Heart right ventricle (tissue), 16 donors: ENCODE measurements at regions not wholly inside any gene's neighbourhood (a gene's known extent, or its start where the extent isn't known, plus 50 kb on each side); places are given as distances from the start of the nearest gene placed in this dataset.

Experiments used
- ATAC-seq, 8 donors: fragments of 200-7000 bp; cut with Tn5 transposase; one replicate each; pipeline ENCODE4 v1.9.1; 2020; ENCODE audit warnings: mild to moderate bottlenecking in 8 of 8, moderate library complexity in 8 of 8, moderate number of reproducible peaks in 1 of 8
- DNase-seq, 2 donors: peaks; one replicate each; pipeline ENCODE4 v3.0.0-alpha.2; 2020
- H3K27ac ChIP-seq, 10 donors: fragments of 200-600 bp; sonication (generic) in 2 of 10; one replicate each; pipeline versions ENCODE4 v1.5.0 to v1.8.0; 2020 to 2022; ENCODE audit warnings: mild to moderate bottlenecking in 3 of 10
- H3K27me3 ChIP-seq, 7 donors: fragments of 200-600 bp; one replicate each; pipeline ENCODE4 v1.8.0; 2021 to 2022; ENCODE audit warnings: mild to moderate bottlenecking in 2 of 7
- H3K36me3 ChIP-seq, 9 donors: fragments of 200-600 bp; sonication (generic) in 1 of 9; one replicate each; pipeline versions ENCODE4 v1.5.0 to v1.8.0; 2020 to 2022; ENCODE audit warnings: mild to moderate bottlenecking in 2 of 9
- H3K4me1 ChIP-seq, 9 donors: fragments of 200-600 bp; sonication (generic) in 1 of 9; one replicate each; pipeline versions ENCODE4 v1.5.0 to v1.8.0; 2020 to 2022; ENCODE audit warnings: mild to moderate bottlenecking in 4 of 9
- H3K4me3 ChIP-seq, 10 donors: fragments of 200-600 bp; sonication (generic) in 2 of 10; one replicate each; pipeline versions ENCODE4 v1.5.0 to v1.8.0; 2020 to 2022; ENCODE audit warnings: mild to moderate bottlenecking in 7 of 10, moderate library complexity in 2 of 10
- H3K9me3 ChIP-seq, 11 donors: fragments of 200-600 bp in 10 of 11; sonication (generic) in 2 of 11; one replicate each; pipeline versions ENCODE4 v1.5.0 to v1.8.0; 2013 to 2022; ENCODE audit warnings: mild to moderate bottlenecking in 2 of 11, control low read depth in 1 of 11, moderate library complexity in 1 of 11
- WGBS, 2 donors: extraction: QIAGEN DNeasy Blood & Tissue Kit; methylation state at CpG; one replicate each; pipeline ENCODE4 v1.1.7; 2013; ENCODE audit warnings: inconsistent platforms in 1 of 2; 5-methylcytosine and 5-hydroxymethylcytosine counted together
- intact Hi-C, 10 donors: fragments of 100-400 bp; cut with DNase I; formaldehyde crosslinking; loops; one replicate each; pipeline versions ENCODE4 v1.11.1 to v1.14.2; 2022
- TF ChIP-seq, protein P1 (sequence below), 9 donors: fragments of 200-600 bp; sonication (generic) in 2 of 9; IDR thresholded peaks; one replicate each; pipeline versions ENCODE4 v1.5.0 to v1.8.0; 2021 to 2022; ENCODE audit warnings: antibody characterized with exemption in 9 of 9, mild to moderate bottlenecking in 5 of 9, moderate library complexity in 1 of 9
- donor health status: Arrhythmogenic right ventricular cardiomyopathy.
- donor health status: ischemic (EF 13 %, LVEDD 7.1; RV severe dilation, severe dysfunction).
- donor health status: healthy with polysubstance abuse.
- donor health status: DM: no; HTN: yes; CAD: no.
- donor health status: DM: no; HTN: no; CAD: no.
- donor health status: ischemic (EF 25% LVEDD 6.9; RV normal size, moderate dysfunction).
- donor health status: ischemic (EF 25% LVEDD 5.7; RV mildly dilated, moderate dysfunction).
- donor health status: healthy.
- donor health status: DM: yes; HTN: yes; CAD: no.
- donor health status: Ischemic cardiomyopathy.
- donor health status: ischemic (EF 35%, LVEDD 5.7; RV mildly dilated, moderate dysfunction).
- donor health status: nonischemic (EF 11% LVEDD 7.7; RV severe dilation, severe dysfunction).
- donor health status: DM: yes; HTN: yes; CAD: no.
- donor health status: PGD.
- donor health status: ischemic (EF 29% LVEDD 5.4; RV normal size, mild dysfunction).
- donor health status: nonischemic (EF 23%, LVEDD 6.1; RV moderate dilation, normal function).

GRCh38 chr10:7101451-7101850 lies 309.4 kb downstream of the SFMBT2 start:
- no peak overlapping the region for H3K4me3 ChIP-seq
- H3K27me3 ChIP-seq = no peaks in the 10 kb centered on the region
- DNase-seq = no peak
- no peaks in the 10 kb centered on the region for H3K36me3 ChIP-seq
- no peaks in the 10 kb centered on the region for H3K4me1 ChIP-seq
- 74 to 75% methylated on average over 5 of the region's 5 CpGs for WGBS, 2 donors
- H3K9me3 ChIP-seq = no peaks in the 10 kb centered on the region
- no peak overlapping the region for H3K27ac ChIP-seq
- intact Hi-C loops = no loop called here
- no peak for ATAC-seq
- TF ChIP-seq, protein P1, sequence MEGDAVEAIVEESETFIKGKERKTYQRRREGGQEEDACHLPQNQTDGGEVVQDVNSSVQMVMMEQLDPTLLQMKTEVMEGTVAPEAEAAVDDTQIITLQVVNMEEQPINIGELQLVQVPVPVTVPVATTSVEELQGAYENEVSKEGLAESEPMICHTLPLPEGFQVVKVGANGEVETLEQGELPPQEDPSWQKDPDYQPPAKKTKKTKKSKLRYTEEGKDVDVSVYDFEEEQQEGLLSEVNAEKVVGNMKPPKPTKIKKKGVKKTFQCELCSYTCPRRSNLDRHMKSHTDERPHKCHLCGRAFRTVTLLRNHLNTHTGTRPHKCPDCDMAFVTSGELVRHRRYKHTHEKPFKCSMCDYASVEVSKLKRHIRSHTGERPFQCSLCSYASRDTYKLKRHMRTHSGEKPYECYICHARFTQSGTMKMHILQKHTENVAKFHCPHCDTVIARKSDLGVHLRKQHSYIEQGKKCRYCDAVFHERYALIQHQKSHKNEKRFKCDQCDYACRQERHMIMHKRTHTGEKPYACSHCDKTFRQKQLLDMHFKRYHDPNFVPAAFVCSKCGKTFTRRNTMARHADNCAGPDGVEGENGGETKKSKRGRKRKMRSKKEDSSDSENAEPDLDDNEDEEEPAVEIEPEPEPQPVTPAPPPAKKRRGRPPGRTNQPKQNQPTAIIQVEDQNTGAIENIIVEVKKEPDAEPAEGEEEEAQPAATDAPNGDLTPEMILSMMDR (IDR thresholded peaks at IDR 0.05) = no peak

DNA sequence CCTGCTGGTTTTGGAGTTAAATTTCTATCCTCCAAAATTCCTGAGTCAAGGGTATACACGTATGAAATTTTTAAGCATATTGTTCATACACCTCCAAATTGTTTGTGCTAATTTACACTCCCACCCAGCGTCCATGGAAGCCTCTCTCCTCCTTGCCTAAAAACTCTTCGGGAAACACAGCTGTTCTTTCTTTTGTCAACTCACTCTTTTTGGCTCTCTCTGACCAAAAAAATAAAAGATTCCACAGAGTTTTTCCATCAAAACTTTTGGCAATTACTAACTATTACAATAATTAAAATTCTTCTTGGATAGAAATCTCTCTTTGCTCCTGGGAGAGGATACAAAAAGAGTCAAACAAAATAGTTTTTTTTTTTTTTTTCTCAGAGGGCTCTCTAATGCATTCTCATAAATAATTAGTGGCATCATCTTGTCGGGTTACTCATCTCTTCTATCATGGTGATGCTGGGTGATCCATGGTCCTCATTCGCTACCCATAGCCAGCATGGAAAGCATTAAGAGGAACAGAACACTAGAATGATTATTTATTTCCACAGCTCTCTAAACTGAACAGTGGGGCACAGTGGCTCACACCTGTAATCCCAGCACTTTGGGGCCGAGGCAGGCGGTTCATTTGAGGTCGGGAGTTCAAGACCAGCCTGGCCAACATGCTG lies 310.7 kb downstream of the SFMBT2 start:
- Histone ChIP-seq H3K9me3 (no peaks in the 10 kb centered on the region), H3K27me3 (no peaks in the 10 kb centered on the region), H3K27ac (no peak overlapping the region), H3K4me3 (no peak overlapping the region), H3K4me1 (no peaks in the 10 kb centered on the region), H3K36me3 (no peaks in the 10 kb centered on the region)
- TF ChIP-seq, protein P1 (IDR thresholded peaks at IDR 0.05) = no peak
- ATAC-seq (peak in 5 of 8 donors; percentile 34 to 65 (median 52)), DNase-seq (no peak)
- WGBS, 2 donors = 69 to 73% methylated on average over 8 of the region's 8 CpGs
- intact Hi-C loops = no loop called here

DNA sequence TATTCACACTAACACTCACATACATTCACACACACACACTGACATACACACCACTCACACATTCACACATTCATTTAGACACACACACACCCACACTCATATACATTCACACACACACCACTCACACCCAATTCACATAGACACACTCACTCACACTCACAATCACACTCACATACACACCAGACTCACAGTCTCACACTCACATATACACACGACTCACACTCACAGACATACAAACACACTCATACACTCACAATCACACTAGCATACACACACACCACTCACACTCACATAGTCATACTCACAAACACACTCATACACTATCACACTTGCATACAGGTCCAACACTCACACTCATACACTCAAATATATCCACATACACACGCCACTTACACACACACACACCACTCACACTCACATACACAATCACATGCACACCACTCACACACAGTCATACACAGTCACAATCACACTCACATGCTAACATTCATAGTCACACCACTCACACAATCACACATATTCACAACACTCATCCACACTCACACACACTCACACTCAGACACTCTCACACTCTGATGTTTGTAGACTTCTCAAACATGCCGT lies 312.6 kb downstream of the SFMBT2 start:
- Histone ChIP-seq H3K36me3 (no peaks in the 10 kb centered on the region), H3K4me3 (no peak overlapping the region), H3K27me3 (no peaks in the 10 kb centered on the region), H3K4me1 (no peaks in the 10 kb centered on the region), H3K9me3 (no peaks in the 10 kb centered on the region), H3K27ac (no peak overlapping the region)
- intact Hi-C loops = no loop called here
- 88 to 92% methylated on average over 3 of the region's 3 CpGs for WGBS, 2 donors
- TF ChIP-seq, protein P1 (IDR thresholded peaks at IDR 0.05) = no peak
- DNase-seq (no peak), ATAC-seq (no peak)

DNA sequence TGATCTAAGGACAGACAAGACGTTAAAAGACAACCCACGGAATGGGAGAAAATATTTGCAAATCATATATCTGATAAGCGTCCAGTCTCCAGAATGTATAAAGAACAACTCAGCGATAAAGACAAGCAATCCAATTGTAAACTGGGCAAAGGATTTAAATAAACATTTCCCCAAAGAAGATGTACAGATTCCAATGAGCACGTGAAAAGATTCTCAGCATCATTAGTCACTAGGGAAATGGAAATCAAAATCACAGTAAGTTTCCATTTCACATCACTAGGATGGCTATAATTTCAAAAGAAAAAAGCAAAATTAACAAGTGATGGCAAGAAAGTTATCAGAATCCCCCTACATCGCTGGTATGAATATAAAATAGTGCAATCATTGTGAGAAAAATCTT lies 316.1 kb downstream of the SFMBT2 start:
- Histone ChIP-seq H3K4me1 (peaks cover 0 to 4% (median 0%) of the 10 kb centered on the region in 9 donors), H3K36me3 (no peaks in the 10 kb centered on the region), H3K4me3 (no peak overlapping the region), H3K27ac (no peak overlapping the region), H3K9me3 (no peaks in the 10 kb centered on the region), H3K27me3 (no peaks in the 10 kb centered on the region)
- WGBS, 2 donors = 65 to 74% methylated on average over 6 of the region's 6 CpGs
- TF ChIP-seq, protein P1 (IDR thresholded peaks at IDR 0.05) = no peak
- intact Hi-C loops = no loop called here
- ATAC-seq = no peak
- no peak for DNase-seq
